Thoracic aorta (tissue), 2 donors: ENCODE measurements at regions not wholly inside any gene's neighbourhood (a gene's known extent, or its start where the extent isn't known, plus 50 kb on each side); places are given as distances from the start of the nearest gene placed in this dataset.

Source experiments
- ATAC-seq: fragments of 150-250 bp; one replicate; pipeline ENCODE4 v1.8.0; 2017; ENCODE audit warnings: low read depth; ENCODE audit not compliant: insufficient number of reproducible peaks, low FRiP score
- DNase-seq: peaks from one replicate; pipeline ENCODE4 v3.0.0-alpha.2; 2020; ENCODE audit warnings: low spot score
- H3K27ac ChIP-seq, 2 donors: fragments of 200-600 bp; sonication (generic); 1 replicate in 1 of 2; 2 replicates in 1 of 2; pipeline ENCODE4 v1.5.1; 2016; ENCODE audit warnings: mild to moderate bottlenecking in 2 of 2, moderate library complexity in 2 of 2
- H3K27me3 ChIP-seq: fragments of 200-600 bp; sonication (generic); replicated peaks from 2 replicates; pipeline ENCODE4 v1.6.0; 2016; ENCODE audit warnings: mild to moderate bottlenecking; ENCODE audit not compliant: insufficient read depth
- H3K36me3 ChIP-seq: fragments of 200-600 bp; sonication (generic); one replicate; pipeline ENCODE4 v1.5.1; 2016
- H3K4me1 ChIP-seq, 2 donors: fragments of 200-600 bp; sonication (generic); 1 replicate in 1 of 2; 2 replicates in 1 of 2; pipeline versions ENCODE4 v1.5.1 to v1.6.0; 2016; ENCODE audit warnings: low read depth in 2 of 2, mild to moderate bottlenecking in 1 of 2; ENCODE audit not compliant: control insufficient read depth in 1 of 2
- H3K4me3 ChIP-seq: fragments of 200-600 bp; sonication (generic); 2 replicates; pipeline ENCODE4 v1.5.1; 2016; ENCODE audit warnings: mild to moderate bottlenecking
- H3K9me3 ChIP-seq: fragments of 200-600 bp; sonication (generic); 2 replicates; pipeline ENCODE4 v1.5.1; 2016
- CTCF ChIP-seq: fragments of 200-600 bp; sonication (generic); IDR thresholded peaks from one replicate; pipeline ENCODE4 v1.5.1; 2019; ENCODE audit warnings: antibody characterized with exemption

- H3K36me3 ChIP-seq, result no peaks in the 10 kb centered on the region
- no peak for TF ChIP-seq CTCF
- no peaks in the 10 kb centered on the region for H3K27me3 ChIP-seq
- no peak overlapping the region for H3K4me3 ChIP-seq
- H3K4me1 ChIP-seq, result no peaks in the 10 kb centered on the region
- H3K9me3 ChIP-seq, result no peaks in the 10 kb centered on the region
- DNase-seq (no peak), ATAC-seq (no peak)
- no peak overlapping the region for H3K27ac ChIP-seq
Observed at GRCh38 chr13:34779171-34779570, 162.9 kb upstream of the NBEA start.

DNA sequence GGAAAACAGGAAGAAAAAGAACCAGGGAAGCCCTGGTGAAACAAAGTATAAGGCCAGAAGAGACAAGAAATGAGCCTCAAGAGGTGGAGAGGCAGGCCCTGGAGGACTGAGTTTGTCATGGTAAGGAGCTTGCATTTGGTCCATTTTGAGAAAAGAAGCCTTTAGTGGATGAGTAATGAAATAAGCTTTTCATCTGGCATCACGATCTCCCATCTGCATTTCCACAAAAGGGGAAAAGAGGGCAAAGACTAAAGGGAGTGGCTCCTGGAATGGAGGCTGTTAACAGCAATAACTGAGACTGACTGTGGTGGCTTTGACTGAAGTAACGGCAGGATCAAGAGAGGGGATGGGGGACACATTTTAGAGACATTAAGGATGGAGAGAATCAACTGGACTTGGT lies 148.8 kb upstream of the NBEA start:
- Histone ChIP-seq H3K36me3 (no peaks in the 10 kb centered on the region), H3K27ac (no peak overlapping the region), H3K4me3 (no peak overlapping the region), H3K27me3 (no peaks in the 10 kb centered on the region), H3K4me1 (no peaks in the 10 kb centered on the region), H3K9me3 (no peaks in the 10 kb centered on the region)
- DNase-seq (no peak), ATAC-seq (no peak)
- TF ChIP-seq CTCF, result no peak

DNA sequence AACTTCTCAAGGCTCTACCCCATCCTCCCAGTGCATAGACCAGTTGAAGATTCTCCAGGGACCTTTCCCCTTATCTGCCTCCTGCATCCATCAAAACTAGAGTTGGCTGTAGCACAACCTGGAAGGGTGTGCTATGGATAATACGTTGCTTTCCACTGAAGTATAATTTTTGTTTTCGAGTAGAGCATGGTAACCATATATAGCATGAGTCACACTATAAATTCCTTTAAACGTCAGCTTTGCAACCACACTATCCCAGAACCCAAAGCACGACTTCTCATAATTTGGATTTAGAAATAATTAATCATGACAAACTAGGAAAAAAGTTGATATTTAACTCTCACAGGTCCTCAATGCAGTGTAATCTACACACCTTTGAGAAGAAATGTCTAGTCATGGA lies 138.3 kb upstream of the NBEA start:
- Histone ChIP-seq H3K4me3 (no peak overlapping the region), H3K27ac (no peak overlapping the region), H3K4me1 (no peaks in the 10 kb centered on the region), H3K36me3 (no peaks in the 10 kb centered on the region), H3K27me3 (no peaks in the 10 kb centered on the region), H3K9me3 (no peaks in the 10 kb centered on the region)
- DNase-seq, result no peak
- TF ChIP-seq CTCF, result no peak
- ATAC-seq, result no peak

- Histone ChIP-seq H3K27ac (no peak overlapping the region), H3K9me3 (no peaks in the 10 kb centered on the region), H3K4me3 (no peak overlapping the region), H3K27me3 (no peaks in the 10 kb centered on the region), H3K4me1 (no peaks in the 10 kb centered on the region), H3K36me3 (no peaks in the 10 kb centered on the region)
- DNase-seq (no peak), ATAC-seq (no peak)
- no peak for TF ChIP-seq CTCF
Observed at GRCh38 chr13:34805347-34805746, 136.7 kb upstream of the NBEA start.

DNA sequence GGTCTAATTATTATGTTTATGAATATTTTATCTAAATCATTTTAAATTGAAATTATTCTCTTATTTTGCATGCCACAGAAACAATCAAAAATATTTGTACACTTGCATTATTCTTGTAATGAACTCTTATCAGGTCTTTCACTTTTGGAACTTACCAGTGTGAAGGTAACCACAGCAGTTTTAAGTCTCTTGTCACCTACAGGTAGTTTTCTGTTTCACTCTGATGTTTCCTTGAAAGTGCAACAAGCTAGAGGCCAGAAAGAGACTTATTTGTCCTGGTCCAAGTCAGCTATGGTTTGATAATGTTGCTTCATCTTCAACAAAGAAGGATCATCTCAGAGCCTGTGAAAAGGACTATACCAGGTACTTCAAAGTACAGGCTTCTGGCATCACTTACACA lies 133.4 kb upstream of the NBEA start:
- H3K27me3 ChIP-seq, result no peaks in the 10 kb centered on the region
- H3K36me3 ChIP-seq, result no peaks in the 10 kb centered on the region
- no peak for DNase-seq
- no peaks in the 10 kb centered on the region for H3K4me1 ChIP-seq
- H3K9me3 ChIP-seq, result peaks cover 8% of the 10 kb centered on the region
- no peak overlapping the region for H3K27ac ChIP-seq
- H3K4me3 ChIP-seq, result no peak overlapping the region
- ATAC-seq, result no peak
- no peak for TF ChIP-seq CTCF
